K562 (cell line): ENCODE measurements at regions not wholly inside any gene's neighbourhood (a gene's known extent, or its start where the extent isn't known, plus 50 kb on each side); places are given as distances from the start of the nearest gene placed in this dataset.

Experiments used
- ETV5 ChIP-seq: sonication (generic); formaldehyde crosslinking; IDR thresholded peaks from 2 replicates; pipeline ENCODE4 v1.4.0; 2020; ENCODE audit warnings: low read depth, mild to moderate bottlenecking, missing genetic modification reagents
- HMG20A ChIP-seq: fragments of 450-650 bp; formaldehyde crosslinking; conservative IDR thresholded peaks from 2 replicates; pipeline ENCODE4 v1.4.0; 2020; ENCODE audit warnings: mild to moderate bottlenecking, mixed read lengths
- KLF16 ChIP-seq: IDR thresholded peaks from 2 replicates; pipeline ENCODE4 v1.6.1; 2016; ENCODE audit warnings: antibody characterized with exemption
- NR2F6 ChIP-seq: fragments of 450-650 bp; formaldehyde crosslinking; IDR thresholded peaks from 2 replicates; pipeline ENCODE4 v1.4.0; 2020; ENCODE audit warnings: mild to moderate bottlenecking
- RAD51 ChIP-seq: fragments of 450-650 bp; IDR thresholded peaks from 2 replicates; pipeline ENCODE4 v1.7.1; 2016; ENCODE audit warnings: low read depth, mild to moderate bottlenecking, borderline replicate concordance
- RBM22 ChIP-seq: fragments of 200-400 bp; formaldehyde crosslinking; IDR thresholded peaks from 2 replicates; pipeline ENCODE4 v1.6.1; 2018; ENCODE audit warnings: low read length, low read depth; ENCODE audit not compliant: poor library complexity, severe bottlenecking
- SMARCE1 ChIP-seq: fragments of 450-650 bp; IDR thresholded peaks from 2 replicates; pipeline ENCODE4 v1.7.1; 2016; ENCODE audit warnings: mild to moderate bottlenecking
- ZNF24 ChIP-seq: fragments of 450-650 bp; IDR thresholded peaks from 2 replicates; pipeline ENCODE4 v1.6.1; 2016
- ZNF561 ChIP-seq: fragments of 450-650 bp; formaldehyde crosslinking; conservative IDR thresholded peaks from 2 replicates; pipeline ENCODE4 v1.4.0; 2020; ENCODE audit warnings: mild to moderate bottlenecking, moderate library complexity
- TF ChIP-seq, protein P1 (sequence below), 2 experiments: fragments of 450-650 bp in 1 of 2; sonication (generic) in 1 of 2; formaldehyde crosslinking in 1 of 2; IDR thresholded peaks; 2 replicates each; pipeline versions ENCODE4 v1.7.1 to v1.9.0; 2016 to 2022; ENCODE audit warnings: inconsistent platforms in 1 of 2, mild to moderate bottlenecking in 1 of 2, missing genetic modification reagents in 1 of 2
- TF ChIP-seq, protein P2 (sequence below): fragments of 250-450 bp; sonication (Bioruptor Pico); IDR thresholded peaks from 2 replicates; pipeline ENCODE4 v1.4.0; 2020; ENCODE audit warnings: mild to moderate bottlenecking, moderate library complexity
- TF ChIP-seq, protein P3 (sequence below): sonication (generic); formaldehyde crosslinking; IDR thresholded peaks from 2 replicates; pipeline ENCODE4 v1.8.0; 2022; ENCODE audit warnings: mild to moderate bottlenecking, missing genetic modification reagents
- TF ChIP-seq, protein P4 (sequence below), 3 experiments: IDR thresholded peaks in 2 of 3; conservative IDR thresholded peaks in 1 of 3; 2 replicates each; pipeline ENCODE4 v1.5.1; 2011 to 2012; ENCODE audit warnings: low read length in 3 of 3, mild to moderate bottlenecking in 3 of 3, control low read depth in 2 of 3, improper control_type of control experiment in 1 of 3, inconsistent platforms in 1 of 3, low read depth in 1 of 3, mixed read lengths in 1 of 3, moderate library complexity in 1 of 3; ENCODE audit not compliant: insufficient read depth in 2 of 3
- TF ChIP-seq, protein P5 (sequence below), 2 experiments: fragments of 450-650 bp in 1 of 2; IDR thresholded peaks; 2 replicates each; pipeline ENCODE4 v1.6.1; 2011 to 2017; ENCODE audit warnings: low read depth in 2 of 2, antibody characterized with exemption in 1 of 2, borderline replicate concordance in 1 of 2, low read length in 1 of 2, mild to moderate bottlenecking in 1 of 2, mixed read lengths in 1 of 2; ENCODE audit not compliant: control insufficient read depth in 1 of 2

DNA sequence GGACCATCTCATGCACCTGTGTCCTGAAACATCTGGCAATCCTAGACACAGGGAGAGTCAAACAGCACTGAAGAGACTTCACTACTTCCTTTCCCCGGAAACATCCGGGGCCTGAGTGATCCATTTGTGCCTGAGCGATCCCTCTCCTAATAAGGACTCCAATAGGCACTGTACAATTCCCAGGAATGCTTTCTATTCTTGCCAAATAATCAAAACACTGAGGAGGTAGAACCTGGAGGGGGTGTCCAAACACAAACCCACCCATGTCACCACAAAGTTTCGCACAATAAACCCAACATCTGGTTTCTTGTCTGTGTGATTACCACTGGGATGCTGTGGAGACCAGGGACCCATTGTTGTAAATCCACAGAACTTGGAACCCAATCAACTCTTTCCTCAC is 205.0 kb downstream of the OPA1 start:
- TF ChIP-seq RAD51, result no peak
- TF ChIP-seq, protein P1, sequence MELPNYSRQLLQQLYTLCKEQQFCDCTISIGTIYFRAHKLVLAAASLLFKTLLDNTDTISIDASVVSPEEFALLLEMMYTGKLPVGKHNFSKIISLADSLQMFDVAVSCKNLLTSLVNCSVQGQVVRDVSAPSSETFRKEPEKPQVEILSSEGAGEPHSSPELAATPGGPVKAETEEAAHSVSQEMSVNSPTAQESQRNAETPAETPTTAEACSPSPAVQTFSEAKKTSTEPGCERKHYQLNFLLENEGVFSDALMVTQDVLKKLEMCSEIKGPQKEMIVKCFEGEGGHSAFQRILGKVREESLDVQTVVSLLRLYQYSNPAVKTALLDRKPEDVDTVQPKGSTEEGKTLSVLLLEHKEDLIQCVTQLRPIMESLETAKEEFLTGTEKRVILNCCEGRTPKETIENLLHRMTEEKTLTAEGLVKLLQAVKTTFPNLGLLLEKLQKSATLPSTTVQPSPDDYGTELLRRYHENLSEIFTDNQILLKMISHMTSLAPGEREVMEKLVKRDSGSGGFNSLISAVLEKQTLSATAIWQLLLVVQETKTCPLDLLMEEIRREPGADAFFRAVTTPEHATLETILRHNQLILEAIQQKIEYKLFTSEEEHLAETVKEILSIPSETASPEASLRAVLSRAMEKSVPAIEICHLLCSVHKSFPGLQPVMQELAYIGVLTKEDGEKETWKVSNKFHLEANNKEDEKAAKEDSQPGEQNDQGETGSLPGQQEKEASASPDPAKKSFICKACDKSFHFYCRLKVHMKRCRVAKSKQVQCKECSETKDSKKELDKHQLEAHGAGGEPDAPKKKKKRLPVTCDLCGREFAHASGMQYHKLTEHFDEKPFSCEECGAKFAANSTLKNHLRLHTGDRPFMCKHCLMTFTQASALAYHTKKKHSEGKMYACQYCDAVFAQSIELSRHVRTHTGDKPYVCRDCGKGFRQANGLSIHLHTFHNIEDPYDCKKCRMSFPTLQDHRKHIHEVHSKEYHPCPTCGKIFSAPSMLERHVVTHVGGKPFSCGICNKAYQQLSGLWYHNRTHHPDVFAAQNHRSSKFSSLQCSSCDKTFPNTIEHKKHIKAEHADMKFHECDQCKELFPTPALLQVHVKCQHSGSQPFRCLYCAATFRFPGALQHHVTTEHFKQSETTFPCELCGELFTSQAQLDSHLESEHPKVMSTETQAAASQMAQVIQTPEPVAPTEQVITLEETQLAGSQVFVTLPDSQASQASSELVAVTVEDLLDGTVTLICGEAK (IDR thresholded peaks at IDR 0.05), result no peak
- TF ChIP-seq, protein P1 (CRISPR knock-in tag; IDR thresholded peaks at IDR 0.05), result no peak
- TF ChIP-seq, protein P2, sequence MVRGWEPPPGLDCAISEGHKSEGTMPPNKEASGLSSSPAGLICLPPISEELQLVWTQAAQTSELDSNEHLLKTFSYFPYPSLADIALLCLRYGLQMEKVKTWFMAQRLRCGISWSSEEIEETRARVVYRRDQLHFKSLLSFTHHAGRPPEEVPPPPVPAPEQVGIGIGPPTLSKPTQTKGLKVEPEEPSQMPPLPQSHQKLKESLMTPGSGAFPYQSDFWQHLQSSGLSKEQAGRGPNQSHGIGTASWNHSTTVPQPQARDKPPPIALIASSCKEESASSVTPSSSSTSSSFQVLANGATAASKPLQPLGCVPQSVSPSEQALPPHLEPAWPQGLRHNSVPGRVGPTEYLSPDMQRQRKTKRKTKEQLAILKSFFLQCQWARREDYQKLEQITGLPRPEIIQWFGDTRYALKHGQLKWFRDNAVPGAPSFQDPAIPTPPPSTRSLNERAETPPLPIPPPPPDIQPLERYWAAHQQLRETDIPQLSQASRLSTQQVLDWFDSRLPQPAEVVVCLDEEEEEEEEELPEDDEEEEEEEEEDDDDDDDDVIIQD, result no peak
- TF ChIP-seq, protein P3, sequence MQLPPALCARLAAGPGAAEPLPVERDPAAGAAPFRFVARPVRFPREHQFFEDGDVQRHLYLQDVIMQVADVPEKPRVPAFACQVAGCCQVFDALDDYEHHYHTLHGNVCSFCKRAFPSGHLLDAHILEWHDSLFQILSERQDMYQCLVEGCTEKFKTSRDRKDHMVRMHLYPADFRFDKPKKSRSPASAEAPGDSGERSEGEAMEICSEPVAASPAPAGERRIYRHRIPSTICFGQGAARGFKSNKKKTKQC (CRISPR knock-in tag), result no peak
- TF ChIP-seq NR2F6 (CRISPR knock-in tag), result no peak
- TF ChIP-seq, protein P4, sequence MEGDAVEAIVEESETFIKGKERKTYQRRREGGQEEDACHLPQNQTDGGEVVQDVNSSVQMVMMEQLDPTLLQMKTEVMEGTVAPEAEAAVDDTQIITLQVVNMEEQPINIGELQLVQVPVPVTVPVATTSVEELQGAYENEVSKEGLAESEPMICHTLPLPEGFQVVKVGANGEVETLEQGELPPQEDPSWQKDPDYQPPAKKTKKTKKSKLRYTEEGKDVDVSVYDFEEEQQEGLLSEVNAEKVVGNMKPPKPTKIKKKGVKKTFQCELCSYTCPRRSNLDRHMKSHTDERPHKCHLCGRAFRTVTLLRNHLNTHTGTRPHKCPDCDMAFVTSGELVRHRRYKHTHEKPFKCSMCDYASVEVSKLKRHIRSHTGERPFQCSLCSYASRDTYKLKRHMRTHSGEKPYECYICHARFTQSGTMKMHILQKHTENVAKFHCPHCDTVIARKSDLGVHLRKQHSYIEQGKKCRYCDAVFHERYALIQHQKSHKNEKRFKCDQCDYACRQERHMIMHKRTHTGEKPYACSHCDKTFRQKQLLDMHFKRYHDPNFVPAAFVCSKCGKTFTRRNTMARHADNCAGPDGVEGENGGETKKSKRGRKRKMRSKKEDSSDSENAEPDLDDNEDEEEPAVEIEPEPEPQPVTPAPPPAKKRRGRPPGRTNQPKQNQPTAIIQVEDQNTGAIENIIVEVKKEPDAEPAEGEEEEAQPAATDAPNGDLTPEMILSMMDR (IDR thresholded peaks at IDR 0.05 in 2 of 3, conservative IDR thresholded peaks at IDR 0.05 in 1 of 3; ENCODE audit: insufficient read depth in 2 of 3, low read depth in 1 of 3, low read length in 3 of 3), result no peak
- no peak for TF ChIP-seq ZNF561 (CRISPR knock-in tag)
- no peak for TF ChIP-seq RBM22
- TF ChIP-seq, protein P5, sequence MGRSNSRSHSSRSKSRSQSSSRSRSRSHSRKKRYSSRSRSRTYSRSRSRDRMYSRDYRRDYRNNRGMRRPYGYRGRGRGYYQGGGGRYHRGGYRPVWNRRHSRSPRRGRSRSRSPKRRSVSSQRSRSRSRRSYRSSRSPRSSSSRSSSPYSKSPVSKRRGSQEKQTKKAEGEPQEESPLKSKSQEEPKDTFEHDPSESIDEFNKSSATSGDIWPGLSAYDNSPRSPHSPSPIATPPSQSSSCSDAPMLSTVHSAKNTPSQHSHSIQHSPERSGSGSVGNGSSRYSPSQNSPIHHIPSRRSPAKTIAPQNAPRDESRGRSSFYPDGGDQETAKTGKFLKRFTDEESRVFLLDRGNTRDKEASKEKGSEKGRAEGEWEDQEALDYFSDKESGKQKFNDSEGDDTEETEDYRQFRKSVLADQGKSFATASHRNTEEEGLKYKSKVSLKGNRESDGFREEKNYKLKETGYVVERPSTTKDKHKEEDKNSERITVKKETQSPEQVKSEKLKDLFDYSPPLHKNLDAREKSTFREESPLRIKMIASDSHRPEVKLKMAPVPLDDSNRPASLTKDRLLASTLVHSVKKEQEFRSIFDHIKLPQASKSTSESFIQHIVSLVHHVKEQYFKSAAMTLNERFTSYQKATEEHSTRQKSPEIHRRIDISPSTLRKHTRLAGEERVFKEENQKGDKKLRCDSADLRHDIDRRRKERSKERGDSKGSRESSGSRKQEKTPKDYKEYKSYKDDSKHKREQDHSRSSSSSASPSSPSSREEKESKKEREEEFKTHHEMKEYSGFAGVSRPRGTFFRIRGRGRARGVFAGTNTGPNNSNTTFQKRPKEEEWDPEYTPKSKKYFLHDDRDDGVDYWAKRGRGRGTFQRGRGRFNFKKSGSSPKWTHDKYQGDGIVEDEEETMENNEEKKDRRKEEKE (IDR thresholded peaks at IDR 0.05; ENCODE audit: borderline replicate concordance in 1 of 2, control insufficient read depth in 1 of 2, low read depth in 2 of 2, low read length in 1 of 2), result no peak
- no peak for TF ChIP-seq SMARCE1
- no peak for TF ChIP-seq ETV5 (CRISPR knock-in tag)
- no peak for TF ChIP-seq ZNF24
- no peak for TF ChIP-seq KLF16
- TF ChIP-seq HMG20A (CRISPR knock-in tag), result no peak
